Activated naive CD4-positive, alpha-beta T cell treated with anti-CD3 and anti-CD28 coated beads for 36 hours (primary cell): ENCODE measurements at regions not wholly inside any gene's neighbourhood (a gene's known extent, or its start where the extent isn't known, plus 50 kb on each side); places are given as distances from the start of the nearest gene placed in this dataset.

Experiments
- CTCF ChIA-PET: fragments of 350-600 bp; sonication (Branson Sonifier 250); formaldehyde crosslinking; loops from one replicate; lab custom pipeline; 2021; ENCODE audit warnings: antibody characterized with exemption; lab: Charles Lee
- DNase-seq: peaks from one replicate; pipeline ENCODE4 v3.0.0-alpha.2; 2020
- H3K27ac Mint-ChIP-seq: one replicate; pipeline ENCODE4 v1.8.0; 2021; ENCODE audit warnings: mild to moderate bottlenecking, mixed read lengths
- H3K27me3 Mint-ChIP-seq: one replicate; pipeline ENCODE4 v1.8.0; 2021; ENCODE audit warnings: low read depth, mixed read lengths
- H3K36me3 Mint-ChIP-seq: one replicate; pipeline ENCODE4 v1.8.0; 2021; ENCODE audit warnings: low read depth, mixed read lengths
- H3K4me1 Mint-ChIP-seq: one replicate; pipeline ENCODE4 v1.8.0; 2021; ENCODE audit warnings: low read depth, mixed read lengths
- H3K4me3 Mint-ChIP-seq: one replicate; pipeline ENCODE4 v1.8.0; 2021; ENCODE audit warnings: mild to moderate bottlenecking, moderate library complexity, mixed read lengths
- H3K9me3 Mint-ChIP-seq: one replicate; pipeline ENCODE4 v1.8.0; 2021; ENCODE audit warnings: mixed read lengths
- intact Hi-C: fragments of 100-400 bp; cut with micrococcal nuclease; formaldehyde crosslinking; loops from one replicate; pipeline ENCODE4 v1.15.1; 2023

DNA sequence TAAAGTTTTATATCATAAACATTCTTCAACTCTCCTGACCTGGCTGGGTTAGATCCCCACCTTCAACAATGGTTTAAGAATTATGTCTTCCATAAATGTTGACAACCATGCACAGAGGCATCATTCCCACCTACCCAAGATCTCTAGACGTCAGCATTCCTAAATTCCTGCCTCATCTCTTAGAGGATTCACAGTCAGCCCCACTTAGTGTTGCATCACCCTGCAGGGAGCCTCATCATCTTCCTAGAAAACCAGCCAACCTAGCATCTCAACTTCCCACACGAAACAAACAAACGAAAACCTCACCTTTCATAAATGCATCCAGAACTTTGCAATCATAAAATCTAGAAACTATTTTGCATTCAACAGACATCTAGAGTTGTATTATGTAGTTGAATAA is 816.1 kb upstream of the C9orf72 start:
- no peak overlapping the region for H3K27ac Mint-ChIP-seq
- H3K27me3 Mint-ChIP-seq: no peaks in the 10 kb centered on the region
- H3K4me1 Mint-ChIP-seq: no peaks in the 10 kb centered on the region
- no peak overlapping the region for H3K4me3 Mint-ChIP-seq
- no peaks in the 10 kb centered on the region for H3K36me3 Mint-ChIP-seq
- no peaks in the 10 kb centered on the region for H3K9me3 Mint-ChIP-seq
- CTCF ChIA-PET: no interaction called here
- DNase-seq: no peak
- intact Hi-C loops: loop anchor here (10.0 kb wide), 1 partner anchor 65 kb away; no protein-coding TSS in a partner anchor

- H3K4me1 Mint-ChIP-seq: no peaks in the 10 kb centered on the region
- CTCF ChIA-PET: no interaction called here
- intact Hi-C loops: no loop called here
Observed at GRCh38 chr9:28394774-28395173, 821.5 kb upstream of the C9orf72 start.

DNA sequence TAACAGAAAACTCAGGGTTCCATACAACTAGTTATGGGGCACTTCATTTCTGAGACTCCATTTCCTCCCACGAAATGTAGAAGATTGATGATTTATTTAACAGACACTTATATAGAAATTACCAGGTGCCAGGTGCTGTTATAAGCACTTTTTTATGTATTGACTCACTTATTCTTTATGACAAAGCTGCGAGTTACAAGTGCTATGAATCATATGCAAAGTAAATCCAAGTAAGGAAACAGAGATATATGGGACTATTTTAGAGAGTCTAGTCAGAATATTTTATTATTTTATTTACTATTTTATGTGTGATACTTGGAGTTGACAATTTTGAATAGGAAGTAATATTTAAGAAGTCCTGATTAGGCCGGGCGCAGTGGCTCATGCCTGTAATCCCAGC is 822.8 kb upstream of the C9orf72 start:
- no peaks in the 10 kb centered on the region for H3K9me3 Mint-ChIP-seq
- no peaks in the 10 kb centered on the region for H3K36me3 Mint-ChIP-seq
- DNase-seq: no peak
- no peaks in the 10 kb centered on the region for H3K4me1 Mint-ChIP-seq
- H3K27ac Mint-ChIP-seq: no peak overlapping the region
- CTCF ChIA-PET: interaction anchor here (1.2 kb wide), 1 partner anchor 18 kb away, joined by 3 read pairs; no protein-coding TSS in a partner anchor
- no peak overlapping the region for H3K4me3 Mint-ChIP-seq
- H3K27me3 Mint-ChIP-seq: no peaks in the 10 kb centered on the region
- intact Hi-C loops: no loop called here

More at GRCh38 chr9:28394774-28395173, 821.5 kb upstream of the C9orf72 start:
- no peaks in the 10 kb centered on the region for H3K9me3 Mint-ChIP-seq
- no peak overlapping the region for H3K4me3 Mint-ChIP-seq
- H3K36me3 Mint-ChIP-seq: no peaks in the 10 kb centered on the region
- H3K27me3 Mint-ChIP-seq: no peaks in the 10 kb centered on the region
- no peak for DNase-seq
- no peak overlapping the region for H3K27ac Mint-ChIP-seq

DNA sequence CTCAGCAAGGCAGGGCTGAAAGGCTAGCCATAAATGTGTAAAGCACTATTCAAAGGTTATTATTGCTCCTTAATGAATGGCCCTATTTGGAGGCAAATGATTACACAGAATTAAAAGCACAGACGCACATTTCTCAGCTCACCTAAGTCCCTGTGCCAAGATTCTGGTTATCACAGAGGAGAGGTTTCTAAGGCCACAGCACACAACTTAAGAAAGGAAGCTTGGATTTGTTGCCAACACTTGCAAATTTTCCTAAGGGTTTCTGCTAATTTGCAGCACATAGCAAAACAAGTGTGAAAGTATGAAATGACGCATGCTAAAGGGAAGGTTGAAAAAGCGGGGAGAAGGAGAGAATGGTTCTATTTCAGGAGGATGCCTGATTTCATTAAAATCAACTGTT is 834.1 kb upstream of the C9orf72 start:
- CTCF ChIA-PET: no interaction called here
- Mint-ChIP-seq H3K9me3 (peaks cover 5% of the 10 kb centered on the region), H3K27ac (no peak overlapping the region), H3K4me1 (no peaks in the 10 kb centered on the region), H3K27me3 (no peaks in the 10 kb centered on the region), H3K36me3 (no peaks in the 10 kb centered on the region), H3K4me3 (no peak overlapping the region)
- intact Hi-C loops: no loop called here
- no peak for DNase-seq

DNA sequence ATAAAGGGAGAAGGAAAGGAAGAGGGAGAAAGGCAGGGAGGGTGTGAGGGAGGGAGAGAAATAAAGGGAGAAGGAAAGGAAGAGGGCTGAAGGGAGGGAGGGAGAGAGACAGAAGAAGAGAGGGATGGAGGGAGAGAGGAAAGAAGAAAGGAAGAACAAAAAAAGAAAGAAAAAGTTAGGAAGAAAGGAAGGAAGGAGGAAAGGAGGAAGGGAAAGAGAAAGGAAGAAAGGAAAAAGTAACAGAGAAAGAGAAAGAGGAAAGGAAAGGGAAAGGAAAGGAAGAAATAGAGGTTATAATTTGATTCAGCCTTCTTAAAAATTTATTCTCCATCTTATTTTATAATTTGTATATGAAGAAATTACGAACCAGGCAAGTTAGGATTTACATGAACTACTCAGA is 836.6 kb upstream of the C9orf72 start:
- Mint-ChIP-seq H3K27me3 (no peaks in the 10 kb centered on the region), H3K4me3 (no peak overlapping the region), H3K4me1 (no peaks in the 10 kb centered on the region), H3K27ac (no peak overlapping the region), H3K9me3 (peaks cover 5% of the 10 kb centered on the region), H3K36me3 (no peaks in the 10 kb centered on the region)
- intact Hi-C loops: no loop called here
- DNase-seq: no peak
- CTCF ChIA-PET: no interaction called here

DNA sequence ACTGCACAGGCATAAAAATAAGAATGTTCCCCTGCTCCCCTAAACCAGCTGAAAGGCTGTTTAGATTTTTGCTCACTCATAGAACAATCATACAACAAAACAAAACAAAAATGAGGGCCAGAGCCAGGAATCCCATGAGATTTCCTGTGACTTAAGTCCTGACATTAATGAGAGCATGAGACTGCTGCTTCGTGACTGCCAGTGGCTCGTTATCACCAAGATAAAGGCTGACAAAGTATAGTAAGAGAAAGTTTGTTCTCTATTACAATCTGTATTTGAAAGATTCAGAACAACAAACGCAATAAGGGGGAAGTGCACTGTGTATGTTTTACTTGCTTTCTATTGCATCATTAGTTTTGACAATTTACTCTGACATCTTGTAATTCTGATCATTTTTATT is 837.1 kb upstream of the C9orf72 start:
- intact Hi-C loops: no loop called here
- no peak overlapping the region for H3K4me3 Mint-ChIP-seq
- H3K9me3 Mint-ChIP-seq: peaks cover 5% of the 10 kb centered on the region
- no peak for DNase-seq
- no peaks in the 10 kb centered on the region for H3K4me1 Mint-ChIP-seq
- no peak overlapping the region for H3K27ac Mint-ChIP-seq
- H3K27me3 Mint-ChIP-seq: no peaks in the 10 kb centered on the region
- H3K36me3 Mint-ChIP-seq: no peaks in the 10 kb centered on the region
- CTCF ChIA-PET: interaction anchor here (0.8 kb wide), 1 partner anchor 738 kb away, joined by 3 read pairs; no protein-coding TSS in a partner anchor

GRCh38 chr9:28413471-28413870 is 840.2 kb upstream of the C9orf72 start:
- Mint-ChIP-seq H3K36me3 (no peaks in the 10 kb centered on the region), H3K27ac (no peak overlapping the region), H3K4me1 (no peaks in the 10 kb centered on the region), H3K4me3 (no peak overlapping the region), H3K9me3 (peaks cover 2% of the 10 kb centered on the region), H3K27me3 (no peaks in the 10 kb centered on the region)
- CTCF ChIA-PET: interaction anchor here (1.7 kb wide), 1 partner anchor 17 kb away, joined by 3 read pairs; no protein-coding TSS in a partner anchor
- DNase-seq: no peak
- intact Hi-C loops: no loop called here

DNA sequence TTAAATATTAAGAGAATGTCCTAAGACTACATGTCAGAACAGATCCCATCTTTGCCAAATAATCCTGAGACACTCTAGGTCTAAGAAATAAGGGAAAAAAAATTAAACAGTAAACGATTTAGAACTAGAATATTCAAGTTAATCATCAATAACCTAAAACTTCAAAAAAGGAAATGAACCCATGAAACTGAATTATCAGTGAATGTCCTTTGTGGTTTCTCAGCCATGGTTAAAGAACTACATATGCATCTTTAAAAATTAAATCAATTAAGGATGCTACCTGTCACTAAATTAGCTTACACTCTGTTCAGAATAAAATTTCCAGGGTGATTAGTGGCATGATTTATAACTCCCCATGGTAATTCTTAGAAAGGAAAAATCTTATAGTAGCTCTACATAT is 850.0 kb upstream of the C9orf72 start:
- Mint-ChIP-seq H3K9me3 (peaks cover 2% of the 10 kb centered on the region), H3K27ac (no peak overlapping the region)
- intact Hi-C loops: no loop called here

DNA sequence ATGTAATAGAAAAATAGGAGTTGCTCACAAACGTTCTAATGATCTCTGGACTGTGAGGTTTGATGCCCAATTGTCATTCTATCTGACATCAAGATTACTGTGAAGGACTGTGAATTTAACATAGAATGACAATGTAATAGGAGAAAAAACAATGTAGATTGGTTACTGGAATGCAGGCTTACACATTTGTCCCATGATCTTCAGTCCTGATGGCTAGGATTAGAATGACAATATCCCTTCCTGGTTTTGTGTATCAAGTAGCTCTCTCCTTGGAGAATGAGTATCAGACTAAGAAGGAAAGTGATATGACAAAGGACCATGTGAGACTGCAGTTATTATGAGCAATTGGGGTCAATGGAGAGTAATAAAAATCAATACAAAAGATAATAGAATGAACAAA is 862.2 kb upstream of the C9orf72 start:
- CTCF ChIA-PET: no interaction called here
- no peaks in the 10 kb centered on the region for H3K27me3 Mint-ChIP-seq
- H3K9me3 Mint-ChIP-seq: peaks cover 8% of the 10 kb centered on the region
- intact Hi-C loops: no loop called here
- DNase-seq: no peak
- no peak overlapping the region for H3K4me3 Mint-ChIP-seq
- no peak overlapping the region for H3K27ac Mint-ChIP-seq
- H3K4me1 Mint-ChIP-seq: no peaks in the 10 kb centered on the region
- H3K36me3 Mint-ChIP-seq: no peaks in the 10 kb centered on the region

More for the DNA sequence above, 850.0 kb upstream of the C9orf72 start:
- no peak for DNase-seq
- CTCF ChIA-PET: interaction anchor here (0.6 kb wide), 1 partner anchor 40 kb away, joined by 3 read pairs; no protein-coding TSS in a partner anchor
- H3K27me3 Mint-ChIP-seq: no peaks in the 10 kb centered on the region
- H3K4me1 Mint-ChIP-seq: no peaks in the 10 kb centered on the region
- no peak overlapping the region for H3K4me3 Mint-ChIP-seq
- H3K36me3 Mint-ChIP-seq: no peaks in the 10 kb centered on the region

- no peak for DNase-seq
- Mint-ChIP-seq H3K4me1 (no peaks in the 10 kb centered on the region), H3K27me3 (no peaks in the 10 kb centered on the region), H3K36me3 (no peaks in the 10 kb centered on the region), H3K27ac (no peak overlapping the region), H3K9me3 (peaks cover 15% of the 10 kb centered on the region), H3K4me3 (no peak overlapping the region)
- CTCF ChIA-PET: no interaction called here
- intact Hi-C loops: no loop called here
Observed at GRCh38 chr9:28439688-28440087, 866.4 kb upstream of the C9orf72 start.

DNA sequence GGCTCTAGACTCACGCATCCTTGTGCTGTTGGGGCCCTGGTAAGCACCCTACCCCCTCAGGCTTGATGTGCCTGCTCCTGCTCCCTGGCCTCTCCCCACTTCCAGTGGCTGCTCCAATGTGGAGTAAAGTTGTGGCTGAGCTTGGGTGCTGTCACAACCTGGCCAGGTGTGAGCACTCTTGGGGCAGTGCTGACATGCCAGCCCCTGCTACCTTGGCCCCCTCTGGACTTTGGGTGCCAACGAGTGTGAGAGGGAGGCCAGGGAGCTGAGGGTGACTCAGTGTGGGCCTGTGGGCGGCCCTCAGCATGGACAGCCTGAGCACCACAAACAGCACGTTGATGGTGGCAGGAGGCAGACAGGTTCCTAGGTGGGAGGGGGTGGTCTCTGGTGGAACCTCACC is 870.2 kb upstream of the C9orf72 start:
- Mint-ChIP-seq H3K9me3 (peaks cover 17% of the 10 kb centered on the region), H3K4me1 (no peaks in the 10 kb centered on the region), H3K27me3 (no peaks in the 10 kb centered on the region), H3K27ac (no peak overlapping the region), H3K4me3 (no peak overlapping the region), H3K36me3 (no peaks in the 10 kb centered on the region)
- intact Hi-C loops: no loop called here
- DNase-seq: no peak
- CTCF ChIA-PET: no interaction called here

- CTCF ChIA-PET: no interaction called here
- H3K27me3 Mint-ChIP-seq: no peaks in the 10 kb centered on the region
Observed at GRCh38 chr9:28444637-28445036, 871.4 kb upstream of the C9orf72 start.

GRCh38 chr9:28445211-28445610 is 871.9 kb upstream of the C9orf72 start:
- no peak overlapping the region for H3K27ac Mint-ChIP-seq
- no peak overlapping the region for H3K4me3 Mint-ChIP-seq
- intact Hi-C loops: no loop called here
- H3K4me1 Mint-ChIP-seq: no peaks in the 10 kb centered on the region
- DNase-seq: no peak
- no peaks in the 10 kb centered on the region for H3K36me3 Mint-ChIP-seq
- peaks cover 14% of the 10 kb centered on the region for H3K9me3 Mint-ChIP-seq
- no peaks in the 10 kb centered on the region for H3K27me3 Mint-ChIP-seq
- CTCF ChIA-PET: interaction anchor here (1.2 kb wide), 1 partner anchor 12 kb away, joined by 3 read pairs; no protein-coding TSS in a partner anchor

More at GRCh38 chr9:28444637-28445036, 871.4 kb upstream of the C9orf72 start:
- Mint-ChIP-seq H3K9me3 (peaks cover 14% of the 10 kb centered on the region), H3K4me1 (no peaks in the 10 kb centered on the region), H3K36me3 (no peaks in the 10 kb centered on the region), H3K27ac (no peak overlapping the region), H3K4me3 (no peak overlapping the region)
- DNase-seq: no peak
- intact Hi-C loops: no loop called here
